ENCODE measurements at regions not wholly inside any gene's neighbourhood (a gene's known extent, or its start where the extent isn't known, plus 50 kb on each side); places are given as distances from the start of the nearest gene placed in this dataset.

DNA sequence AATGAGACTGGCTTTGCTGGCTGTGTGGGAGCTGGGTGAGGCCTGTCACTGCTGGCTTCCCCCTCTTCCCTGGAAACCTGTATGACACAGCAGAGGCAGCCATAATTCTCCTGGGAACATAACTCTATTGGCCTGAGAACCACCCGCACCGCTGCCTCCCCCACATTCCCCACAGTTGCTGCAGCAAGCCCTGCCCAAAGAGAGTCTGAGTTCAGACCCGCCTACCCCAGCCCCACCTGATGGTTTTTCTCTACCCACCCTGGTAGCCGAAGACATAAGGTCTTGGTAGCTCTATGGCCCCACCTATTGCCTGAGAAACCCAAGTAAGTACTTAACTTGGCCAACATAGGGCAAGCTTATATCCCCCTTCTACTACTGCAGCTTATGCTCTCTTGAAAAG is 174.8 kb downstream of the C11orf91 start:
- no peak for DNase-seq (ENCODE audit: low read depth)
- no peak overlapping the region for H3K4me3 ChIP-seq (ENCODE audit: low read depth, low read length)
- TF ChIP-seq, protein P1, sequence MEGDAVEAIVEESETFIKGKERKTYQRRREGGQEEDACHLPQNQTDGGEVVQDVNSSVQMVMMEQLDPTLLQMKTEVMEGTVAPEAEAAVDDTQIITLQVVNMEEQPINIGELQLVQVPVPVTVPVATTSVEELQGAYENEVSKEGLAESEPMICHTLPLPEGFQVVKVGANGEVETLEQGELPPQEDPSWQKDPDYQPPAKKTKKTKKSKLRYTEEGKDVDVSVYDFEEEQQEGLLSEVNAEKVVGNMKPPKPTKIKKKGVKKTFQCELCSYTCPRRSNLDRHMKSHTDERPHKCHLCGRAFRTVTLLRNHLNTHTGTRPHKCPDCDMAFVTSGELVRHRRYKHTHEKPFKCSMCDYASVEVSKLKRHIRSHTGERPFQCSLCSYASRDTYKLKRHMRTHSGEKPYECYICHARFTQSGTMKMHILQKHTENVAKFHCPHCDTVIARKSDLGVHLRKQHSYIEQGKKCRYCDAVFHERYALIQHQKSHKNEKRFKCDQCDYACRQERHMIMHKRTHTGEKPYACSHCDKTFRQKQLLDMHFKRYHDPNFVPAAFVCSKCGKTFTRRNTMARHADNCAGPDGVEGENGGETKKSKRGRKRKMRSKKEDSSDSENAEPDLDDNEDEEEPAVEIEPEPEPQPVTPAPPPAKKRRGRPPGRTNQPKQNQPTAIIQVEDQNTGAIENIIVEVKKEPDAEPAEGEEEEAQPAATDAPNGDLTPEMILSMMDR (IDR thresholded peaks at IDR 0.05; ENCODE audit: insufficient read depth, low read depth, low read length) = no peak

DNA sequence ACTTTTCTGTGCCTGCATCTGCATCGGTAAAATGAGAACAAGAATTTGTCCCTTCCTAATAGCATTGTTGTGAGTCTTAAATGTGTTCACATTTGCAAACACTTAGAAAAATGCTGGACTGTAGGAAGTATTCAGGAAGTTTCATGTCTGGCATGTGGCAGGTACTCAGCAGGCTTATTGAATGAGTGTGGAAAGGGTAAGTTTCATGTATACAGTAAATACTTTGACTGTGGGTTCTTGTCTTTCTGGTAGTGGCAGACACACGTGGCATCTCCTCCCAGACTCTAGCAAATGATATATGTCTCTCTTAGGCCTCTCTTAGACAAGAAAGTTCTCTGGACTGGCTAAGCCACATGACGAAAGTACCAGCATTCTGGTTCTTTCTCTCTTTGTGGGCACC is 179.2 kb downstream of the C11orf91 start:
- TF ChIP-seq, protein P1 (IDR thresholded peaks at IDR 0.05; ENCODE audit: insufficient read depth, low read depth, low read length) = no peak
- no peak for DNase-seq (ENCODE audit: low read depth)
- H3K4me3 ChIP-seq (ENCODE audit: low read depth, low read length) = no peak overlapping the region

DNA sequence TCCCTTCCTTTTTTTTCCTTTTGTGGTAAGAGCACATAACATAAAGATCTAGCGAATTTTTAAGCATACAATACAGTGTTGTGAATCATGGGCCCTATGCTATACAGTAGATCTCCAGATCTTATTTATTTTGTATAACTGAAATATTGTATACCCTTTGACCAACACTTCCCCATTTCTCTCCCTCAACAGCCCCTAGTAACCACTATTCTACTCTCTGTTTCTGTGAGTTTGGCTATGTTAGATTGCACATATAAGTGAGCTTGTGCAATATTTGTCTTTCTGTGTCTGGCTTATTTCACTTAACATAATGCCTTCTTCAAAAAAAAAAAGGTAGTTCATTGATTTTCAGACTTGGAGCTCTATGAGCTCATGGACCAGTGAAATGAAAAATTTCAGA is 180.5 kb downstream of the C11orf91 start:
- no peak overlapping the region for H3K4me3 ChIP-seq (ENCODE audit: low read depth, low read length)
- TF ChIP-seq, protein P1 (IDR thresholded peaks at IDR 0.05; ENCODE audit: insufficient read depth, low read depth, low read length) = no peak
- DNase-seq (ENCODE audit: low read depth) = no peak

DNA sequence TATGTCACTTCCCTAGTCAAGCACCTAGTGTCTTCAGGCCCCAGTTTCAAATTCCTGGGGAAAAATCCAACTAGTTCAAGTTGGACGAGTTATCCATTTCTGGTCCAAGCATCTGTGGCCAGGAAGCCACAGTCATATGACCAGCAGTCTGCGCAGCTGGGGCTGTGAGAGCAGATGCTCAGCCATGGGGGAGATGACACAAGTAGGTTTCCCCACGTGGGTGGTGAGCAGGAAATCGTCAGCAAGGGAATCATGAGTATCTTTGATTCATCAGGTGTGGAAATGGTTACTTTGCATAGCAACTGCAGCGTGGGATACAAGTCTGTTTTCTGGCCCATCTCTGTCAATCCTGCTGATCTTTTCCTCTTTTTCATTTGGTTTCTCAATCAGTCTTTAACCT is 185.3 kb downstream of the C11orf91 start:
- DNase-seq (ENCODE audit: low read depth) = no peak
- no peak overlapping the region for H3K4me3 ChIP-seq (ENCODE audit: low read depth, low read length)
- TF ChIP-seq, protein P1 (IDR thresholded peaks at IDR 0.05; ENCODE audit: insufficient read depth, low read depth, low read length) = no peak

DNA sequence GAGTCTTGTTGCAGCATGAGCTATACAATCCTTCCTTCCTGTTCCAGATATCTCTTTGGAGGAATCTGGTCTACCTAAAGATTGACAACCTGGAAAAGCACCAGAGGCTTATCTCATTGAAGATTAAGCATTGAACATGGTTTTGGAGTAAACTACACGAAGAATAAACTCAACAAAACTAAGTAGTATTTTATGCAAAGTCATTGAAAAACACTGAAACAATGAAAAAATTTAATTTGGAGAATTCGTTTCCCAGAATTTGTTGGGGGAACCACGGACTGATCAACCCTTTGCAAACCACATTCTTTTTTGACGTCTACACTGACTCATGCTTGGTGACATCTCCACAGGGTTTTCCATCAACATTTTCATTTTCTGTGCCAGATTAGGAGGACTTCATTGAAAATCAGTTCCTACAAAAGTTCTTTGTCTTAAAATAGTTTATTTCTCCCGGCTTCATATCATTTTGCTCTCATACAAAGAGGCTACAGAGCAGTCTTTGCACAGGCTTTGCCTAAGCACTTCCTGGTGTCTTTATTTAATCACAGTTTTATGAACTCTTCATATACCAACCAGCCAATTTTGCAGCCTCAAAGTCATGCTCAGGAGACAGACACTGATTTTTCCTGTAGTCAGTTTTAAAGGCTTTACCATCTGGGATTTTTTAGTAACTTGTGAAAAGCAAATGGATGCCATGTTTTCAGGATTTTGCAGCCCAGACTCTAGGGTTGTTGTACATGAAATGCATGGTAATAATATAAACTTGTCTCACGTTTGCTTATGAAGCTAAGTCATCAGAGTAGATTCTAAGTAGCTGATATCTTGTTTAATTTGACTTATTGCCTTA is 186.3 kb downstream of the C11orf91 start:
- DNase-seq (ENCODE audit: low read depth) = no peak
- TF ChIP-seq, protein P1 (IDR thresholded peaks at IDR 0.05; ENCODE audit: insufficient read depth, low read depth, low read length) = no peak
- H3K4me3 ChIP-seq (ENCODE audit: low read depth, low read length) = no peak overlapping the region

DNA sequence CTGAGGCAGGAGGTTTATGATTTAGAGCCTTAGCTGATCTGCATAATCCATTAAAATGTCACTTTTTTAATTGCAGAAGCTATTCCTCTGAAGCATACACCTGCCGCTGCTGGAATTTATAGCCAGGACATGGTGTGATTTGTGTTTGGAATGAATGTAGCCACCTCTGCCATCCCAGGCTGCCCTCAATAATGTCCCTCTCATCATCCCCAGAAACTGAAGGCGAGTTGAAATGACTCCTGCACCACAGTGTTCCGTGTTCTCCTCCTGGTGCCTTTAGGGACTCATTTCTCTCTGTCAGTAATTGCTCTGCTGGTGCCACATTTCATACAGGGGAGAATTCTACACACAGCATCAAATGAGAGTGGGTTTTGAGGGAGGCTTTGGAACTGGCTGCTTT is 191.0 kb downstream of the C11orf91 start:
- no peak overlapping the region for H3K4me3 ChIP-seq (ENCODE audit: low read depth, low read length)
- no peak for DNase-seq (ENCODE audit: low read depth)
- TF ChIP-seq, protein P1 (IDR thresholded peaks at IDR 0.05; ENCODE audit: insufficient read depth, low read depth, low read length) = no peak

DNA sequence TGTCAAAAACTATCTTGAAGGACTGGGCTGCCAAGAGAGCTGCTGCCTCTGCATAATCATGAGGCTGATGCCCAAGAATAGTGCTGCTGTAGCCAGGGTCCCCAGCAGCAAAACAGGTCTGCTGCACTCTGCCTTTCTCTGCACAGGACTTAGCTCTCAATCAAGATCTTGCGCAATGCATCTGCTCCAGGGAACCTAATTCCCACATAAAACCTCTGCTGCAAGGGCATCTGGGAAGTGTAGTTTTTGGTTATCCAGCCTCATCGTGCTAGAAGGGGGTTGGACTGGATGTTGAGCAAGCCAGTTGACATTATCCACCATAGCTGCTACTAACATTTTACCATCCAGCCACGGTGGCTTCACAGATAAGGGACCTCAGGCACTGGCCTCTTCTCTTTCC is 192.7 kb downstream of the C11orf91 start:
- H3K4me3 ChIP-seq (ENCODE audit: low read depth, low read length) = no peak overlapping the region
- peak; percentile 74 for DNase-seq (ENCODE audit: low read depth)
- TF ChIP-seq, protein P1 (IDR thresholded peaks at IDR 0.05; ENCODE audit: insufficient read depth, low read depth, low read length) = no peak
